GM21528 (cell line): ENCODE measurements at regions not wholly inside any gene's neighbourhood (a gene's known extent, or its start where the extent isn't known, plus 50 kb on each side); places are given as distances from the start of the nearest gene placed in this dataset.
"Not testable (repeated sequence)": the region's sequence is repeated elsewhere in the genome, so short reads cannot be mapped to it uniquely, and the experiment has no call there.

Source experiments
- ATAC-seq: cut with Tn5 transposase; IDR thresholded peaks from one replicate; pipeline ENCODE4 v1.9.1; 2021; ENCODE audit warnings: mild to moderate bottlenecking, moderate library complexity; ENCODE audit not compliant: unreplicated experiment, low FRiP score

GRCh38 chr15:58322253-58322652 is 109.5 kb upstream of the LIPC start:
- ATAC-seq = no peak

GRCh38 chr15:58323321-58323720 is 108.5 kb upstream of the LIPC start:
- ATAC-seq = not testable (repeated sequence)

GRCh38 chr15:58324533-58324932 is 107.3 kb upstream of the LIPC start:
- no peak for ATAC-seq

GRCh38 chr15:58327958-58328357 is 103.8 kb upstream of the LIPC start:
- no peak for ATAC-seq

- ATAC-seq = no peak
These were observed 102.6 kb upstream of the LIPC start for GRCh38 chr15:58329211-58329610.

- no peak for ATAC-seq
These were observed 101.8 kb upstream of the LIPC start for GRCh38 chr15:58329781-58330671.

- ATAC-seq = no peak
These were observed 100.8 kb upstream of the LIPC start for GRCh38 chr15:58330741-58331559.

- ATAC-seq = no peak
These were observed 100.3 kb upstream of the LIPC start for GRCh38 chr15:58331560-58331912.

- ATAC-seq = peak; percentile 77
These were observed 99.7 kb upstream of the LIPC start for GRCh38 chr15:58331913-58332675.

- no peak for ATAC-seq
These were observed 99.0 kb upstream of the LIPC start for GRCh38 chr15:58332676-58333400.

GRCh38 chr15:58334803-58335202 is 97.0 kb upstream of the LIPC start:
- no peak for ATAC-seq

- no peak for ATAC-seq
These were observed 95.6 kb upstream of the LIPC start for GRCh38 chr15:58336161-58336560.

GRCh38 chr15:58340176-58340575 is 91.6 kb upstream of the LIPC start:
- no peak for ATAC-seq

- no peak for ATAC-seq
These were observed 89.3 kb upstream of the LIPC start for GRCh38 chr15:58342508-58342907.

GRCh38 chr15:58344213-58345070 is 87.3 kb upstream of the LIPC start:
- ATAC-seq = no peak

- ATAC-seq = no peak
These were observed 85.4 kb upstream of the LIPC start for GRCh38 chr15:58346361-58346760.

GRCh38 chr15:58348095-58348812 is 83.5 kb upstream of the LIPC start:
- ATAC-seq = no peak

- no peak for ATAC-seq
These were observed 79.5 kb upstream of the LIPC start for GRCh38 chr15:58352026-58352929.
